ENCODE measurements at regions not wholly inside any gene's neighbourhood (a gene's known extent, or its start where the extent isn't known, plus 50 kb on each side); places are given as distances from the start of the nearest gene placed in this dataset.

GRCh38 chr2:220117025-220117424 lies 489.6 kb downstream of the SLC4A3 start:
- DNase-seq (ENCODE audit: low read depth) (no peak), FAIRE-seq (no peak)
- H3K4me3 ChIP-seq (ENCODE audit: insufficient read depth, low read depth, low read length), result no peak overlapping the region
- no peaks in the 10 kb centered on the region for H3K4me1 ChIP-seq (ENCODE audit: insufficient read depth, low read length)
- no peaks in the 10 kb centered on the region for H3K27me3 Mint-ChIP-seq (ENCODE audit: low read depth, unreplicated experiment)
- no peak overlapping the region for H3K4me3 Mint-ChIP-seq (ENCODE audit: unreplicated experiment)
- H3K4me1 Mint-ChIP-seq (ENCODE audit: low read depth, unreplicated experiment), result no peaks in the 10 kb centered on the region
- H3K4me2 ChIP-seq (ENCODE audit: low read length), result no peak overlapping the region
- no peaks in the 10 kb centered on the region for H3K36me3 ChIP-seq (ENCODE audit: insufficient read depth, low read length)
- H3K27ac ChIP-seq (ENCODE audit: low read depth, low read length), result no peak overlapping the region
- no peaks in the 10 kb centered on the region for H3K27me3 ChIP-seq (ENCODE audit: insufficient read depth, low read length)
- no peaks in the 10 kb centered on the region for H4K20me1 ChIP-seq (ENCODE audit: insufficient read depth, low read length)
- H3K9me3 ChIP-seq (ENCODE audit: insufficient read depth, low read depth, low read length), result peaks cover 2% of the 10 kb centered on the region
- peaks cover 7% of the 10 kb centered on the region for H3K9me3 Mint-ChIP-seq (ENCODE audit: unreplicated experiment)
- no peaks in the 10 kb centered on the region for H3K79me2 ChIP-seq (ENCODE audit: insufficient read depth, low read length)
- H2AFZ ChIP-seq (ENCODE audit: low read depth, low read length), result no peak overlapping the region
- no peak overlapping the region for H3K27ac Mint-ChIP-seq (ENCODE audit: unreplicated experiment)
- no peak overlapping the region for H3K9ac ChIP-seq (ENCODE audit: low read length)
- no peaks in the 10 kb centered on the region for H3K36me3 Mint-ChIP-seq (ENCODE audit: low read depth, unreplicated experiment)
- TF ChIP-seq CTCF (IDR thresholded peaks at IDR 0.05; ENCODE audit: insufficient read depth, low read depth, low read length) (no peak), EZH2 (IDR thresholded peaks at IDR 0.05; ENCODE audit: insufficient read depth, low read length) (no peak)

DNA sequence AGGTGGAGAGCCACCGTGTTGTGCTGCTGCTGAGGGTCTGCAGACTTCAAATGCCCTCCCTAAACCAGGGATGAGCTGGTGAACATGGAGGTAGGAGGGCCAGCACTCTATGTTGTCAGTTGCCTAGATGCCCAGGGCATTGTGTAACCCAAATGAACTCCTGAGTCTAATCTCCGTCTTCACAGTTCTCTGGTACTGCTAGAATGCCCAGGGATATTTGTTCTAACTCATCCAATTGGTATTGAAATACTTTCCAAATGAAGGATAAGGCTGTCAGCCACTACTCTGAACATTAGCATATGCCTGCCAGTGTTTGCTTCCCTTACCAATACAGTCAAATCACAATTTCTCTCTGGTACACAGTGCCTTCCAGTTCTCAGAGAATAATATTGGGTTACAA lies 492.6 kb downstream of the SLC4A3 start:
- H3K9ac ChIP-seq (ENCODE audit: low read length), result no peak overlapping the region
- H3K4me2 ChIP-seq (ENCODE audit: low read length), result no peak overlapping the region
- TF ChIP-seq CTCF (IDR thresholded peaks at IDR 0.05; ENCODE audit: insufficient read depth, low read depth, low read length) (no peak), EZH2 (IDR thresholded peaks at IDR 0.05; ENCODE audit: insufficient read depth, low read length) (no peak)
- no peak overlapping the region for H3K27ac ChIP-seq (ENCODE audit: low read depth, low read length)
- no peak overlapping the region for H3K4me3 Mint-ChIP-seq (ENCODE audit: unreplicated experiment)
- H2AFZ ChIP-seq (ENCODE audit: low read depth, low read length), result no peak overlapping the region
- H3K27ac Mint-ChIP-seq (ENCODE audit: unreplicated experiment), result no peak overlapping the region
- H3K36me3 ChIP-seq (ENCODE audit: insufficient read depth, low read length), result no peaks in the 10 kb centered on the region
- H3K79me2 ChIP-seq (ENCODE audit: insufficient read depth, low read length), result no peaks in the 10 kb centered on the region
- no peak overlapping the region for H3K4me3 ChIP-seq (ENCODE audit: insufficient read depth, low read depth, low read length)
- DNase-seq (ENCODE audit: low read depth) (no peak), FAIRE-seq (no peak)
- H3K27me3 Mint-ChIP-seq (ENCODE audit: low read depth, unreplicated experiment), result no peaks in the 10 kb centered on the region
- H4K20me1 ChIP-seq (ENCODE audit: insufficient read depth, low read length), result no peaks in the 10 kb centered on the region
- no peaks in the 10 kb centered on the region for H3K9me3 ChIP-seq (ENCODE audit: insufficient read depth, low read depth, low read length)
- H3K4me1 ChIP-seq (ENCODE audit: insufficient read depth, low read length), result no peaks in the 10 kb centered on the region
- peaks cover 3% of the 10 kb centered on the region for H3K9me3 Mint-ChIP-seq (ENCODE audit: unreplicated experiment)
- H3K36me3 Mint-ChIP-seq (ENCODE audit: low read depth, unreplicated experiment), result no peaks in the 10 kb centered on the region
- H3K27me3 ChIP-seq (ENCODE audit: insufficient read depth, low read length), result no peaks in the 10 kb centered on the region
- H3K4me1 Mint-ChIP-seq (ENCODE audit: low read depth, unreplicated experiment), result no peaks in the 10 kb centered on the region

GRCh38 chr2:220123751-220124150 lies 496.3 kb downstream of the SLC4A3 start:
- Mint-ChIP-seq H3K27me3 (ENCODE audit: low read depth, unreplicated experiment) (no peaks in the 10 kb centered on the region), H3K4me3 (ENCODE audit: unreplicated experiment) (no peak overlapping the region), H3K27ac (ENCODE audit: unreplicated experiment) (no peak overlapping the region), H3K9me3 (ENCODE audit: unreplicated experiment) (no peaks in the 10 kb centered on the region), H3K36me3 (ENCODE audit: low read depth, unreplicated experiment) (no peaks in the 10 kb centered on the region), H3K4me1 (ENCODE audit: low read depth, unreplicated experiment) (no peaks in the 10 kb centered on the region)
- H3K4me2 ChIP-seq (ENCODE audit: low read length), result no peak overlapping the region
- no peak overlapping the region for H3K9ac ChIP-seq (ENCODE audit: low read length)
- no peaks in the 10 kb centered on the region for H3K9me3 ChIP-seq (ENCODE audit: insufficient read depth, low read depth, low read length)
- TF ChIP-seq EZH2 (IDR thresholded peaks at IDR 0.05; ENCODE audit: insufficient read depth, low read length) (no peak), CTCF (IDR thresholded peaks at IDR 0.05; ENCODE audit: insufficient read depth, low read depth, low read length) (no peak)
- H3K4me3 ChIP-seq (ENCODE audit: insufficient read depth, low read depth, low read length), result no peak overlapping the region
- H4K20me1 ChIP-seq (ENCODE audit: insufficient read depth, low read length), result no peaks in the 10 kb centered on the region
- DNase-seq (ENCODE audit: low read depth), result no peak
- no peak overlapping the region for H2AFZ ChIP-seq (ENCODE audit: low read depth, low read length)
- no peaks in the 10 kb centered on the region for H3K4me1 ChIP-seq (ENCODE audit: insufficient read depth, low read length)
- H3K27me3 ChIP-seq (ENCODE audit: insufficient read depth, low read length), result no peaks in the 10 kb centered on the region
- H3K79me2 ChIP-seq (ENCODE audit: insufficient read depth, low read length), result no peaks in the 10 kb centered on the region
- H3K36me3 ChIP-seq (ENCODE audit: insufficient read depth, low read length), result no peaks in the 10 kb centered on the region
- no peak overlapping the region for H3K27ac ChIP-seq (ENCODE audit: low read depth, low read length)
- FAIRE-seq, result no peak
